Heart left ventricle (tissue), 13 donors: ENCODE measurements at regions not wholly inside any gene's neighbourhood (a gene's known extent, or its start where the extent isn't known, plus 50 kb on each side); places are given as distances from the start of the nearest gene placed in this dataset.

Source experiments
- CTCF ChIP-seq, 12 donors: fragments of 200-600 bp; sonication (generic) in 4 of 12; IDR thresholded peaks; one replicate each; pipeline versions ENCODE4 v1.5.0 to v1.8.0; 2018 to 2022; ENCODE audit warnings: antibody characterized with exemption in 12 of 12, mild to moderate bottlenecking in 5 of 12
- POLR2A ChIP-seq, 2 donors: fragments of 450-650 bp; IDR thresholded peaks; one replicate each; pipeline ENCODE4 v1.6.1; 2017; ENCODE audit warnings: antibody characterized with exemption in 2 of 2, mild to moderate bottlenecking in 2 of 2, moderate library complexity in 2 of 2
- donor health status: ischemic (EF 13 %, LVEDD 7.1; RV severe dilation, severe dysfunction).
- donor health status: DM: no; HTN: yes; CAD: no.
- donor health status: DM: no; HTN: no; CAD: no.
- donor health status: ischemic (EF 25% LVEDD 6.9; RV normal size, moderate dysfunction).
- donor health status: ischemic (EF 25% LVEDD 5.7; RV mildly dilated, moderate dysfunction).
- donor health status: ischemic (EF 35%, LVEDD 5.7; RV mildly dilated, moderate dysfunction).
- donor health status: nonischemic (EF 11% LVEDD 7.7; RV severe dilation, severe dysfunction).
- donor health status: DM: yes; HTN: yes; CAD: no.
- donor health status: PGD.
- donor health status: ischemic (EF 29% LVEDD 5.4; RV normal size, mild dysfunction).
- donor health status: nonischemic (EF 23%, LVEDD 6.1; RV moderate dilation, normal function).

GRCh38 chr3:72180405-72180804 is 395.5 kb upstream of the PROK2 start:
- TF ChIP-seq CTCF (IDR thresholded peaks at IDR 0.05) (no peak), POLR2A (IDR thresholded peaks at IDR 0.05) (no peak)
